GM19395 (cell line): ENCODE measurements at regions not wholly inside any gene's neighbourhood (a gene's known extent, or its start where the extent isn't known, plus 50 kb on each side); places are given as distances from the start of the nearest gene placed in this dataset.

Experiments
- ATAC-seq: cut with Tn5 transposase; IDR thresholded peaks from one replicate; pipeline ENCODE4 v1.9.1; 2021; ENCODE audit warnings: mild to moderate bottlenecking, moderate library complexity; ENCODE audit not compliant: unreplicated experiment

DNA sequence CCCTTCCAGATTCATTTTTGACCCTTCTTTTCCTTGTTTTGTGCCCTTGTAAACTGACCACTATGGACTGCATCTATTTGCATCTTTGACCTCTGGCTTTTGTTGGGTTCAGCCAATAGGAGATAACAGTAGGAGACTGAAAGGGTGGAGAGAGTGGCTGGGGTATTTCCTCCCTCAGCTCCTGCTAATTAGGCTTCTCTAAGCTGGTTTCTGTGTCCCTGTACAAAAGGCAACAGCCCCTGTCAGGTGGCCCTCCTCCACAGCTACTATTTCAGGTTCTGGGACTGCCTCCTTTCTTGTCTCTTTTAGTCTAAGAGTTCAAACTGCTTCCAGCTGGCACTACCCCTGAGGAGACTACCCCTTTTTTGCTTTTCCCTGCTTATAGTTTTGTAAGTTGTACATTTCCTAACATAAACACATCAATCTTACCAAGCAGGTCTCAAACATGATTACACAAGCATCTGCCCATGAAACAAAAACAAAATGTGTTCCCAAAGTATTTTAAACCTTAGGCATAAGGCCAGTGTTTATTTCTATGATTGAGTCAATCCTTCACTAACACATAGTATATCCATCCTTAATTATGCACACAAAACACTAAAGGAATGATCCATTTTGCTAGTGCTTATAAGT is 262.0 kb upstream of the TRPM3 start:
- ATAC-seq = no peak

DNA sequence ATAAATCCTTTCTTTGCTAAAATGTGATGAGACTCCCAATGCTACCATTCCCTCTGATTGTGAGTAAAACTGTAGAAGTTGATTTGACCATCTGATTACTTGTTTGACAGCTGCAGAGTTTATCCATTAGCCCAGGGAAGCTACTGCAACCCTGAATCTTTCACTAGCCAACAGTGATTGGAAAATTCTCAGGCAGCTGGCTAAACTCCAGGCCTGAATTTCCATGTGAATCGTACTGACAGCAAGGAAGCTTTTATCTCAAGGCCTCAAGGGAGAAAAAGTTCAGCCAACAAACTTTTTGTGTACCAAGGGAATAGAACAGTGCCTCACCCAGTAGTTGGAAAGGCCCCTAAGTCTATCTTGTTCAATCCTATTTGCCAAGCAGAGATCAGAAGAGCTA is 246.7 kb upstream of the TRPM3 start:
- ATAC-seq = no peak

DNA sequence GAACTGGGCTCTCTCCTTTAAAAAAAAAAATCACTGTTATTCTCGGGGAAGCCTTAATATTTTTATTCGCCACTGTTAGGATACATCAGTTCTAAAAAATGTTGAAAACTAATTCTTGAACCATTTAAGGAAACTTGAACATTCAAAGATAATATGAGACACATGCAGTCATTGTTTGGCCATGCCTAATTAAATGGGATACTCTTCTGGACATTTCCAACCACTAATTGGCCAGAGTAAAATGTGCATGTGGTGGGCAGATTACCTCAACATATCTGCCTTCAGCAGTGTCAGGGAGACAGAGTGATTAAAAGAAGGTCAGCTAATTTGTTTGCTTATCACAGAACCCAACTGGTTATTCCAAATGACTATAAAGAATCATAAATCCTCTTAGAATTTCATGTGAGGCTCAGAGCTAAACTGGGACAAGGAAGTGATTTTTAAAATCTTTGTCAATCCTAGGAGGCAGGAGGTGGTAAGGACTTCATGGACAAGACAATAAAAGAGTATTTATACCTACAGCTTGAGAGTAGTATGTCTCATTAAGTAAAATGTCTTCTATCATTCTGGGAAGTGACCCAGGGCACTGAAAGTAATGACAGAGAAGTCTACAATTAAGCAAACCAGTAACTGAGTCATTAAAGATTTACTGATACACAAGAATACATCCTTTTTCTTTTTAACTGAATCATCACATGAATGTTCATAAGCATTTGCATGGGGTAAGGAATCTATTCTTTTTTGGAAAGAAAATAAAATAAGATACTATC is 242.9 kb upstream of the TRPM3 start:
- no peak for ATAC-seq

DNA sequence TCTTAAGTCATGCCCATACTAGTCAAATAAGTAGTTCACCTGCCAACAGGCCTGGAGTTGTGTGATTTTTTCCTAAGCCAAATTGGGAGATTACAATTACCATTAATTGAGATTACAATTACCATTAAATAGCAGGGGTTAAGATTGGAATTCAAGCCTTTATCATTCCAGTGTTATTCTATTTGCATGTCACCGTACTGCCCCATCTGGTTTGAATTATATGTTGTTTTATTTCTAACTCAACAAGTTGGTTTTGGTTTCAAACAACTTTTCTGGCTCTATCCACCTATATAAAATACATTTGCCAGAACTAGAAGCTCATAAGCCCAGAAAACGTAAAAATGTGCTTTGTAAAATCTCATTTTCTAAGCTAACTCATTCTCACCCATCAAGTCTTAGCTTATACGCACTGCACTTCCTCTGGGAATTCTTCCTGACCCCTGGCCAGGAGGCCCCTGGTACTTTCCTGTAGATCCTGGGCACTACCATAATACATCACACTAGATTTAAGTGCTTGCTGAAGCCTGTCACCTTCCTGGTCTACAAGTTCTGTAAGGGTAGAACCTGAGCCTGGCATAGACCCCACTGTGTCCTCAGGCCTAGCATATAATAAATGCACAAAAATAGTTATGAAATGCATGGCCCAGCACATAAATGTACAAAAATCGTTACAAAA is 242.0 kb upstream of the TRPM3 start:
- ATAC-seq = no peak

DNA sequence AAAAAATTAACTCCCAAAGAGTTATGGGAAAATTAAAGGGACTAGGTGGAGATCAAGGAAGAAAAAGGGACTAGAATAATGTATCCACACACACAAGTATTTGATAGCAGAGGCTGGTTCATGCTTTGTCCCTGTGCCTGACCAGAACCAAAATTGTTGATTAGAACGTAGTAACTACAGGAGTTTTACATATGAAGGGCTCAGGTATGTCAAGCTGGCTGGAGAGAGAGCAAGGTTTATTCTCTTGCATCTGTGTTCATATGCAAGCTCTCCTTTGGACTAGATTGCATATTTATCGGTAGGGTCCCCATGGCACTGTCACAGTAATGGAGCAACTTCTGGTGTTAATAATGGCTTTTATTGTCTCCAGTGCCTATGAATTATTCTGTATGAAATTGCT is 239.9 kb upstream of the TRPM3 start:
- ATAC-seq = no peak

DNA sequence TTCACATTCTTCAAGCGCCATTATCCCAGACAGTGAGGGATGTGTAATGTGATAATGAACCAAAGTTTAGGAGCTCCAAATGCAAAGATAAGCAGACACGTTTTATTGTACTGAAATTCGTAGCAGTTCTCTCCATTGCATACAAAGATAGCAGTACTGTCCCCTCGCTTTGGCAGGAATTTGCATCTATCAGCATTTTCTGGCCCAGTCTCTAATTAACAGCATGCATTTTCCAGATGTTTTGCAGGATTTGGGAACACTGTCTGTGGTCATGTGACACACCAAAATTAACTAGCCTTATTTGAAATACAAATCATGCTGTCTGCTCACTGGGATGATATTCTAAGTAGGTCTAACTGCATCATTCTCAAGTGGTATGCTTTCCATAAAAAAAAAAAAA is 235.9 kb upstream of the TRPM3 start:
- ATAC-seq = no peak

DNA sequence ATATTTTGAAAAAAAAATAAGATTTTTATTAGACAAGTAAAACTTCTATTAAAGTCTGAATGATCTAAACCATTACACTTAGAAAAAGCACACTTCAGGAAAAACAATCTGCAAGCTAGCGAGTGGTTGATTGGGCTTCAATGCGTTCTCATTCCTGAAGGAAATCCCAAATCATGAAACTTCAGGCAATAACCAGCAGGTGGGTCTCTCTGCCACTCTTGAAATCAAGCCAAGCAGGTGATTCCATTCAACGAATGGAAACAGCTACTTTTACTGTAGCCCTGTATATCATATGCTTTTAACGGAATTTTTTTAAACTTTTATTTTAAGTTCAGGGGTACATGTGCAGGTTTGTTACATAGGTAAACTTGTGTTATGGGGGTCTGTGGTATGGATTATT is 234.5 kb upstream of the TRPM3 start:
- ATAC-seq = no peak

DNA sequence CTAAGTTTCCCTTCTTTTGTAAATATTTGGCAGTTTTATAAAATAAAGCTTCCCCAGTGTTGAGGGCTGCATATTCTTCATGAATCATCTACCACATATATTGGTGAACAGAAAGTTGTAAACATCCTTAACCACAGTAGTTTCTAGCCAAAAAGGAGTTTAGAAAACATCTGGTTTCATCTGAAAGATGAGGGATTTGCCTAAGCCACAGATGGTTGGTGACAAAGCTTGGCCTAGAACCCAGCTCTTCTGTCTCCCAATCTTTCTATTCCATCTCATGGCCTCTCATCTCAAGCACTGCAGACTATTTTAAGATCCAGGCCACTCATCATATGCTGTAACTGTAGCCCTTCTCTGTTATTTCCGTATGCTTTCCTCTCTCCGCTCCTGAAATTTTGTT is 232.3 kb upstream of the TRPM3 start:
- ATAC-seq = no peak

DNA sequence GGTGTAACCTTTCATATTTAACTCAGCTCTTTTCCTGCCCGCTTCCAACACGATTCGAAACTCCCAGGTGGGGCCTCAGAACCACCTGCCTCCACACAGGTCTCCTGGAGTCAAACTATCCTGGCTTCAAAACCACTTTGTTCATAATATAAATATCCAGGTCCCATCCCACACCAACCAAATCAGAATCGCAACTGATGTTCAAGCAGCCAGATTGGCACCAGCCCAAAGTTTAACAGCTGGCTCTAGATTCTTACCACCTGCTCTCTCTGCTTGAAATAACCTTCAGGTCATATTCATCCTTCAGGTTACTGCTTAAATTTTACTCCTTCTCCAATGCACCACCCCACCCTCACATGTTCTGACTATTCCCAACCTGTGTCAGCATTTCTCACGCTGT is 231.4 kb upstream of the TRPM3 start:
- no peak for ATAC-seq

DNA sequence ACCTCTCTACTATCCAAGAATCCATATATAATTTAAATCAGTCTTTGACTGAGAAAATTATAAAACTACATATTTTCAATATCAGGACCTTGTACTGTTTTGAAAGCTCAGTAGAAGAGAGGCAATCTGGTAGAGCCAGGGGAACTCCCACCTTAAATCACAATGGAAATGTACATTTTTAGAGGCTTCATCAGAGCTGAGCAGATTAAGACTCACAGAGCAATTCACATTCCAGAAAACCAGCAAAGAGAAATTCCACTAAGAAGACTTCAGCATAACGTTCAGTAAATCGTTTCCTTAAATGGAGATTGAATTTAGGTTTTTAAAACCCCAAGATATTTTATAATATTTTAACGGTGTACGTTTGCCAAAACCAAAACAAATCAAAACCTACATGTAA is 227.8 kb upstream of the TRPM3 start:
- no peak for ATAC-seq

DNA sequence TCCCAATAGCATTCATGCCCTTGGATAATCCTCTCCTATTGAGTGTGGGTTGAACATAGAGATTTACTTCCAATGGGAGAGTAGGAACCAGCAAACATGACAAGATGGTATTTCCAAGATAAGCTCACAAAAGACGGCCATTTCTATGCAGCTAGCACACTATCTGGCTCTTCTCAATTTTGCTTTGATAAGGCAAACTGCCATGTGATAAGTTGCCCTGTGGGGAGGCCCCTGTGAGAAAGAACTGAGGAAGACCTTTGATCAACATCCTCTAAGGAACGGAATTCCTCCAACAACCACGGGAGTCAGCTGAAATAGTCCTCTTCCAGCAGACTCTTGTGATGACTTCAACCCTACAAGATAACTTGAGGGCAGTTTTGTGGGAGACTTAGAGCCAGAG is 211.9 kb upstream of the TRPM3 start:
- ATAC-seq = no peak

DNA sequence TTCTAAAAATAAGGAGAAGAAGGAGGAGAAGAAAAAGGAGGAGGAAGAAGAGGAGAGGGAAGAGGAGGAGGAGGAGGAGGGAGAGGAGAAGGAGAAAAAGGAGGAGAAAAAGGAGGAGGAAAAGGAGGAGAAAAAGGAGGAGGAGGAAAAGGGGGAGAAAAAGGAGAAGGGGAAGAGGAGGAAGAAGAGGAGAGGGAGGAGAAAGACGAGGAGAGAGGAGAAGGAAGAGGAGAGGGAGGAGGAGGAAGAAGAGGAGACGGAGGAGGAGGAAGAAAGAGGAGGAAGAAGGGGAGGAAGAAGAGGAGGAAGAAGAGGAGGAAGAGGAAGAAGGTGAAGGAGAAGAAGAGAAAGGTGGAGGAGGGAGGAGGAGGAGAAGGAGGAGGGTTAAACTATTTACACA is 210.2 kb upstream of the TRPM3 start:
- ATAC-seq = no peak

DNA sequence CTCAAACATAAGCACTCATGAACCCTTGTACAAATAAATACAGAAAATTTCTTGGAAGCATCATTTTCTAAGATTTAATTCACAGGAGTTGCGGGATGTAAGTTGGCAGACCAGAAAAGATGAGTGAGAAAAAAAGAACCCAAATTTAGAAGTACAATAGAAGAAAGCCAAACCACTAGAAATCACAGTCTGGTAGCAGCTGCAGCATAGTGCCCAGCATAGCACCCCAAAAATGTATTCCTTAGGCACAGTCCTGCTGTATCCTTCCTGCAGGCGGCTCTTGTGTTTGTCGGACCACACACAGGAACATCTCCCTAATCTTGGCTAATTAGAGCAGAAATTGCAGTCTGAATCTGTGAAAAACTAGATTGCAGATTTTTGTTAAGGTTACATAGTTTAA is 208.5 kb upstream of the TRPM3 start:
- no peak for ATAC-seq

DNA sequence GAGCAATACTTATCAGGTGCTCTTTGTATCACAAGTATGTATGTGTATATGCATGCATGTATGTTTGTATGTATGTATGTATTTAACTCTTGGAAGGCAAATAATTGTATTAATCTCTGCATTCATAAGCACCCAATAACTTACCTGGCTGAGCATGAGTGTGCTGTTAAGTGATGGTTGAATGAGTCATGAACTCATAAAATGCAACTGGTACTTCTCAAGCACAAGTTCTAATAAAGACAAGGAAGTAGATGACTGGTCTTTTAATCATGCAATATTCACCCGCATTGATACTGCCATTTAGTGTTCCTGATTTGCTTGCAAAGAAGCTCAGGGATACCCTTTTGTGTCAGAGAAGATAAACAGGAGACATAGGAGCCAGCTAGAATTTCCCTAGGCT is 204.9 kb upstream of the TRPM3 start:
- no peak for ATAC-seq

DNA sequence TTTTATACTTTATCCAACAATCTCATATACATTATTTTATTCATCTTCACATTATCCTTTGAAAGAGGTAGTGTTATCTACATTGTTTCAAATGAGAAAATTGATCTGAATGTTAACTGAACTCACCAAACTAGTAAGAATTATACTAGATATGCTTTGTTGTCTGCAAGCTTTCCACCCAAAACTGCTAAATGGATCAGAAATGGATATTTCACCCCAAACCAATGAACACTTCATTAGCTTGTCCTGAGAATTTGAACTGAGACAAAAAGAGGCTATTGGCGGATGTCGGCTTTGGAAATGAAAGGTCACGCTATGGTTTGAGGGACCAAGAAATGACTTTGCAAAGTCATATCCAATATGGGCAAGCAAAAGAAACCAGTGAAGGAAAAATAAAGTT is 201.9 kb upstream of the TRPM3 start:
- ATAC-seq = no peak

DNA sequence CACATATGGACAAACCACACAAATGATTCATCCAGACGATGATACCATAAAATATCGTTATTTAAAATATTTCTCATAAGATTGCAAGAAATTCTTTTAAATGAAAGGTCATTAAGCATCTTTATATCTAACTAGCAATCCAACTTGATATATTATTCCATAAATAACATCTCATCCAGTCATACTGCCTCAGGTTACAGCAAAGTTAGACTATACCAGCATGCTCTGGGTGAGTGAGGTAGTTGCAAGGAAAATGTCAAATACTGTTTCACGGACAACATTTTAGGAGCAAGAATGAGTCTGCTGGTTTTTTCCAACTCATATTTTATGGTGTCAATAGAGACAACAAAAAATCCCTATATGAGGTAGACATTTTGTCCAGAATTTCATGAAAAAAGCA is 200.9 kb upstream of the TRPM3 start:
- no peak for ATAC-seq

DNA sequence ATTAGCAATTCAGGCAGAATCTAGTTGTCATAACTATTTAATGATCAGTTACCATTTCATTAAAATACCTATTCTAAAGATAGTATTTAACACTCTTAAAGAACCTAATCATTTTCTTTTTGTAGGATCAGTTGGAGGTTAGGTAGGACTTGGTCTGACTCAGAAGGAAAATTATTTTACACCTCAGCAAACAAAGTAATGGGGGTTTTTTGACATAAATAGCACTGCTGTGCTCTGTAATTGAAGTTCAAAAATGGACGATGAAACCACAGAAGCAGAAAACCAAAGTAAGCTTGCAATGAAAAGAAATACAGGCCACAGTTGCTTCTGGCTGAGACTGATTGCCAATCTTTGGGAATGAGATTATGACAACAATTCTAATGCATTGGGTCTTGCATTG is 187.0 kb upstream of the TRPM3 start:
- ATAC-seq = no peak

DNA sequence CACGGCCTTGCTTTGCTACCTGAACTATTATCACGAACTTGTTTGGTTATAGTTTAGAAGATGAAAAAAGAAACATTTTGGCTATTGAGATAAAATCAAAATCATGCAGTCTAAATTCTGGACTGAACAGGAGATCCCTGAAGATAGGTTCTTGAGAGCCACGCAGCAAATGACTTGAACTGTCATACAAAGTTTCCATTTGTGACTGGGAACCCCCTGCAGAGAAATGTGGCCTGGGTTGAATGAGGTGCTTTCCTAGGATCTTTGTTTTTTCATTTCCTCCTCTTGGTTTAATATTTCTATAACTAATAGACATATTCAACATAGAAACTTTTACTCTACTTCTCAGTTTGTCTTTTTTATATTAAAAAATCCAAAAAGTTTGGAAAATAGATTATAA is 184.7 kb upstream of the TRPM3 start:
- peak; percentile 61 for ATAC-seq

DNA sequence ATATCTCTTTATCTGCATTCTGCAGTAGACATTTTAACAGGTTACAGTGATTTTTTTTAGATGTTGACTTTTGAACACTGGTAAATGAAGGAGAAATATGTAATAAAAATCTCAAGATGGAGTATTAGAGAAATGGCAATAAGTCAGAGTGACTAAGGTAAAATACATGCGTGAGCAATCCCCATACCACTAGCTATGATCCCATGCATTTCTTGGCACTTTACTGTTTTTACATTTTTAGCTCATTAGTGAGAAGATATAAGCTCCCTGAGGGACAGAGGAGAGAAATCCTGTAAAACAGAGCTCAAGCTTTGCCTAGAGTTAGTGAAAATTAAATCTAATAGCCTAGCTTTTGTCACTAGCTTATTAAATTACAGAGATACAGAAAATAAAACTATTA is 181.9 kb upstream of the TRPM3 start:
- ATAC-seq = no peak

DNA sequence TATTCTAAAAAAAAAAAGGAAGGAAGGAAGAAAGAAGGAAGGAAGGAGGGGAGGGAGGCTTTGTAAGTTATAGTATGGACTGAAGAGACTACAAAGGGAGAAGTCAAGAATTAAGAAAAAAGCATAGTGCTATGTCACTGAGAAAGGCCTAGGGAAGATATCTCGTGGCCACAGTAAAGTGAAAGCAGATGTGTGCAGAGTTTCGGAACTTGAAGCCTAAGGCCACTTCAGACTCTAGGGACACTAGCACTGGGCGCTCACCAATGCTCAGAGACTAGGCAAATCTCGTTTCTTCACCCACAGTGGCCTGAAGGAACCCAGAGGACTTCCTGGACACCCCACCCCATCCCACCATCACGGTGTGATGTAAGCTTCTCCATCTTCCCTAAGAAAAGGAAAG is 181.4 kb upstream of the TRPM3 start:
- ATAC-seq = peak; percentile 62

DNA sequence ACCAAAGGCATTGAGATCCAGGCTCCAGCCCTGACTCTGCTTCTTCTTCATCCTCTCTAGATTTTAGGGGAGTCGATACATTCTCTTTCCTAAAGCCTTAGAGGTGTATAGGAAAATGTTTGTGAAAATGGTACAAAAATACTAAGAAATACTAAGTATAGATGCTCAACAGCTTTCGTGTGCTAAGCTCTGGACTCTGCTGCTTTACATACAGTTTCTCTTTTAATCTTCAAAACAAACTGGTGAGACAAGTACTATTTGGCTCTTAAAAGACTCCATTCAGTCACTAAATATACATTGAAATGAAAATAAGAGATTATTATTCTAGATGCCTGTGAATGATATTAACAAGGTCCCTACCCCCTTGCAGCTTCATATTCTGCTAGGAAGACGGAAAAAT is 174.5 kb upstream of the TRPM3 start:
- no peak for ATAC-seq

DNA sequence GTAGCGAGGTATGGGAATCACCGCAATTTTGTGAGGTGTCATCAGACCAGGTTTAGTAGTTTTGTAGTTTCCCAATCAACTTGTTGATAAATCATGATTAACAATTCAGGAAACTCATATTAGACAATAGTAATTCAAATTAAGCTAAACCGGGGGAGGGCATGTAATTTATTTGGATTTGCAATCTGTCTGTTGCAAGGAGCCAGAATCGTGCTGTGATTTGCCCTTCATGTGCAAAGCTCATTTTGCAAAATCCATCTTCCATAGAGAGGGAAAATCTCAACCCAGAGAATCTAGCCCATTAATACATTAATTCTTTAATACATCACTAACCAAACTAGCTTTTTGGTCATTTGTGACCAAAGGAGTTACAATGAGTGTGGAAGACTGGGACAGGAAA is 164.7 kb upstream of the TRPM3 start:
- no peak for ATAC-seq
